Ishikawa (cell line): ENCODE measurements at regions not wholly inside any gene's neighbourhood (a gene's known extent, or its start where the extent isn't known, plus 50 kb on each side); places are given as distances from the start of the nearest gene placed in this dataset.

Experiments
- CEBPB ChIP-seq: IDR thresholded peaks from 2 replicates; pipeline ENCODE4 v1.6.1; 2012
- EGR1 ChIP-seq: IDR thresholded peaks from 2 replicates; pipeline ENCODE4 v1.6.1; 2012
- EP300 ChIP-seq: IDR thresholded peaks from 2 replicates; pipeline ENCODE4 v1.6.1; 2012; ENCODE audit warnings: borderline replicate concordance
- MAX ChIP-seq: IDR thresholded peaks from 2 replicates; pipeline ENCODE4 v1.6.1; 2012
- REST ChIP-seq: IDR thresholded peaks from 2 replicates; pipeline ENCODE4 v1.6.1; 2012; ENCODE audit warnings: low read depth, mild to moderate bottlenecking
- TAF1 ChIP-seq: IDR thresholded peaks from 2 replicates; pipeline ENCODE4 v1.6.1; 2012; ENCODE audit warnings: low read depth, mild to moderate bottlenecking
- TEAD4 ChIP-seq: IDR thresholded peaks from 2 replicates; pipeline ENCODE4 v1.6.1; 2012
- YY1 ChIP-seq: IDR thresholded peaks from 2 replicates; pipeline ENCODE4 v1.6.1; 2012; ENCODE audit warnings: low read depth

- TF ChIP-seq EP300 (no peak), REST (no peak), MAX (no peak), TAF1 (no peak), EGR1 (no peak), TEAD4 (0 out of 2 replicates have a peak, but pooled peaks have one; percentile 52), YY1 (no peak), CEBPB (no peak)
Observed at GRCh38 chr11:26276798-26277424, 55.0 kb upstream of the ANO3 start.
